G401.6 (cell line): ENCODE measurements at regions not wholly inside any gene's neighbourhood (a gene's known extent, or its start where the extent isn't known, plus 50 kb on each side); places are given as distances from the start of the nearest gene placed in this dataset.
A peak's percentile ranks its signal among the peaks of the same experiment; 100 is the strongest.

ENCODE experiments used
- FAIRE-seq: peaks from 2 replicates; lab custom pipeline; 2012; peaks lifted over from hg19 to GRCh38; lab: Jason Lieb, UNC

DNA sequence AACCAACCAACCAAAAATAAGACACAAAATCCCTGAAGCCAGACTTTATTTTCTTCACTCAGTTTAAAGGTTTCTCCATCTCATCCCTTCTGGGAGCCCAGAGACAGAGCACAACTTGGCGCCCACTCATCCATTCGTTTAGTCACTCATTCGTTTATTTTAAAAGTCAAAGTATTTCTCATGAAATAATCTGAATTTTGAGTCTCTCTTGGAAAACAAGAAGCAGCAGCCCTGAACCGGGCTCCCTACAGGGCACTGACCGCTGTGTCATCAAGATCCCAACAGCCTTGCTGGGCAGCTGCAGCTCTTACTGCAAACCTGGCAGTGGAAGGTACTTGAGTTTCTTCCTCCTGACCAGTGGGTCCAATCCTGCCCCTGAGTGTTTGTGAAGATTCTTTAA, 171.6 kb downstream of the THBS2 start:
- no peak for FAIRE-seq

DNA sequence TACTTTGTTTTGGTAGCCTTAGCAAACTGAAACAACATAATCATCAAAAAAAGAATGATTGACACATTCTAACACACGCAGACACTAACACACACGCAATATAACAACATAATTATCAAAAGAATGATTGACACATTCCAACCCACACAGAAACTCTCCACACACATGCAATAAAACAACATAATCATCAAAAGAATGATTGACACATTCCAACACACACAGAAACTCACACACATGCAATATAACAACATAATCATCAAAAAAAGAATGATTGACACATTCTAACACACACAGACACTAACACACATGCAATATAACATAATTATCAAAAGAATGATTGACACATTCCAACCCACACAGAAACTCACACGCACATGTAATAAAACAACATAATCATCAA, 172.4 kb downstream of the THBS2 start:
- FAIRE-seq: no peak

DNA sequence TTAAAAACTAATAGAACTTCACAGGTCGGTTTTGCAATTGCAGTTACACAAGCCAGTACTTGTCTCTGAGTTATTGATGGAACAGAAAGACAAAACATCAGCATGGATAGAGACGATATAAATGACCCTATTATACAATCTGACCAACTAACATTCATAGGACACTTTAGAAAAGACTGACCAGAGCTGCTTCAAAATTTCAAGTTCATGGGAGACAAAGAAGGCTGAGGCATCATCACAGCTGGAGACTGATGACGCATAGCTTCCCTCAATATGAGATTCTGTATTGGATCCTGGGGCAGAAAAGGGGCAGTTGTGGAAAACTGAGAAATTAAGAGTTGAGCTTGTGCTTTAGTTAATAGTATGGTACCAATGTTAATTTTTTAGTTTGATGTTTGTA, 174.0 kb downstream of the THBS2 start:
- no peak for FAIRE-seq

DNA sequence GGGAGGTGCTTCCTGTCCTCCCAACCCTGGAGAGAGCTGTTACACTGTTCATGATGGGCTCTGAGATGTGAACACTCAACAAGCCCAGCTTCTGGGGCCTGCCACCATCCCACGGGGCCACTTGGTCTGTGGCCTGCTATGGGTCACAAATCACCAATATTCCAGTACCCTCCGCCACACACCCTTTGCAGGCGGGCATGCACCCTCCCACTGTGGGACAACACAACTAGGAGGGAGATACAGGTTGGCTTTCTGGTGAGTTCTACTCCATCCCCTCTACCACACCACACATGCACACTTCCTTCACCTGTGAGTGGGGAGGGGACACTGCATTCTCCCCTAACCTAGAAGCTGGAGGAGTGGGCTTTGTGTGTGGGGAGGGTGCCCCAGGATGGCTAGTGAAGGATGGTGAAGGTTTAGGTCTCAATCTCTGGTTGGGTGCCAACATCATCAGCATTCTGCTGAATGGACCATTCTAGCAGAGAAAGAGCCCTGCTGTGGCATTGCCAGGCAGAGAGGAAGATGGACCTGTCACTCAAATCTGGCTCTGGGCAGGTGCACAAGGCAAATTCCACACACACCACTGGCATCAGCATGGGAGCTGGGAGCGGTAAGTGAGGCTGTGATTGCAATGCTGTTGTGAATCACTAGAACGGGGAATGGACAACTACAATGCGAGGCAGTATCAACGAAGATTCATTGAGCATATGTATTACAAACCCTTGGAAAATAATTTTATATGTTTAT, 175.1 kb downstream of the THBS2 start:
- no peak for FAIRE-seq

DNA sequence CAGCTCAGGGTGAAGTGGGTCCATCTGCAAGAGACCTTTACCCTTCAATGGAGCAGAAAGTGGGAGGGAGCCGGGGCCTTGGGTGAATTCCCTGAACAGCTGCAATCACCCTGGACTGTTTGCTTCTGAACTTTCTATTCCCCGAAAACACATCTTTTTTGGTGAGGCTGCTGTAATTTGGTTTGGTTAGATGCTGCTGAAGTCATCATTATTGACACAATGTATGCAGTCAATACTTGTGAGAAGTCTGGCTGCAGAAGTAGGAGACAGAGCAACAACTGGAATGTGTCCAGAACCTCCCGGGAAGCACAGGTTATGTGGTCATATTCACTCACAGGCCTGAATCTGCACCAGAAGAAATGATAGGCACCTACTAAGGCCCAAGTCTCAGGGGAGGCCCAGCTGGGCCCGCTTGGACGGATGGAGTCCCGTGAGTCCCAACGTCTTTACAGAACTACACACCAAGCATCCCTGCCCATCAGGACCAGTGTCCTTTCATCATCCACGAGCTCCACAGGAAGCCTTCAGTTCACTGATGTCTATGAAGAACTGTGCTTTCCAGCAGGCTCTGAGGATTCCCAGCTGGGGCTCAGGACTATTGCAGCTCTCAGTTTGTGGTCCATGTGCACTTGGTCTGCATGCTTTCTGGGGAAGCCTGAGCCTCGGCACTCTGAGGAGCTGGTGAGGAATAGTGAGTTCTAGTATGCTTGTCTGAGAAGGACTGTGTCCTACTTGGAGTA, 177.6 kb downstream of the THBS2 start:
- no peak for FAIRE-seq

DNA sequence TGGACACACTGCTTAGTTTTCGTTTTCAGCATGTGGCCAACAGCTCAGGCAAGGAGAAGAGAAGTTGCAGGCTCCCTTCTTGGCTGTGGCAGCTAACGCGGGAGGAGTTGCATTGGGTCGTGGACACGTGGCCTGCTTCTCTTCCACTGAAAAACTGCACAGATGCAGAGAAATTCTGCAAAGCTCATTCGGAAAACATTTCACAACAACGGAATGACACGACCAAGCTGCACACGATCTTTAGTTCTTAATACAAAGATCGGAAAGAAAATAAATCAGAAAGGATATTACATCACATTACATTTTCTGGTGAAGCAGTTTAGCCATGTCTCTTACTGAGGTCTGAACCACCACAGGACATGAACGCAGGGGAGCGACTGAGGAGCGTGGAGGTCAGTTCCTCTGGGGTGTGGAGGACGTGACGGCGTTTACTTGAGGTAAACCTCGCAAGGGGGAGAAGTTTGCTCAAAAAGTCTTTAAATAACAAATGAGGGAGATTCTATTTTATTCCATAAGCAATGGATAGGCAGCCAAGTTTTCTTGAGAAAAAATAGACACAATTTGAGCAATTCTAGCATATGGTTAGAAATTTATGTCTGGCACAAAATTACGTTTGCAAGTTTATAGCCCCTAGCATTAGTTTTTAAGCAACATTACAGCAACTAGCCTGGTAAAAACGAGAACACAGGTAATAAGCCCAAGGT, 178.3 kb downstream of the THBS2 start:
- no peak for FAIRE-seq

DNA sequence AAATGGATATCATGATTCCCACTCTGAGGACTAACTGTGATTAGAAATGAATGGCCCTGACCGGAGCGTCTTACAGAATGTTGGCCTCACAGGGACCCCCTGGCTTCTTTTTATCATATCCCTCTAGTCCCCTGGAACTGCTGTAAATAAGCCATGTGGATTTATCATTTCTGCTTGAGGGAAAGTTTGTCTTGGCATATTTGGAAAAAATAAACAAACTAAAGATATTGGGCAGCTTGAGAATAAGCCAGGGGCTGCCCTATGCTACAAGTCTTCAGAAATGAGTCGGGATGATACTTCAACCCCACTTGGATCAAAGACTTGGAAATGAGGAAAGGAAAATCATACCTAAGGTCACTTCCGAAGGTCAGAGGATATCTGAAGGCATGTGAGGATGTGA, 179.1 kb downstream of the THBS2 start:
- FAIRE-seq: peak; percentile 100

DNA sequence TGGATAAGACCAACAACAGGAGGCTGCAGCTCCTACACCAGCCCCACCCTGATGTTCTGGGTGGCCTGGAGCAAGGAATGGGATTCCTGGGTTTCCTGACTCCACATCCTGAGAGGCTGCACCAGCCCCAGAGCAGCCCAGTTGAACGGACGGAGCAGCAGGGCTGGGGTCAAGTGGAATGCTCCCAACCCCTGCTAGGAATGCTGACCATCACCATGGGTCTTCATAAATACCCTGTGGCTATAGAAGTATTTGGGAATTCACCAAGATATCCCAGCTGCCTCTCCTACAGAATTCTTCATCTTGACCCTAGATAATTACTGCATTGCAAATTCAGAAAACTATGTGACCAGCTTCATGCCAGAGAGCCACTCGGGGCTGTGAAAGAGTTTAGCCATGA, 180.3 kb downstream of the THBS2 start:
- no peak for FAIRE-seq

DNA sequence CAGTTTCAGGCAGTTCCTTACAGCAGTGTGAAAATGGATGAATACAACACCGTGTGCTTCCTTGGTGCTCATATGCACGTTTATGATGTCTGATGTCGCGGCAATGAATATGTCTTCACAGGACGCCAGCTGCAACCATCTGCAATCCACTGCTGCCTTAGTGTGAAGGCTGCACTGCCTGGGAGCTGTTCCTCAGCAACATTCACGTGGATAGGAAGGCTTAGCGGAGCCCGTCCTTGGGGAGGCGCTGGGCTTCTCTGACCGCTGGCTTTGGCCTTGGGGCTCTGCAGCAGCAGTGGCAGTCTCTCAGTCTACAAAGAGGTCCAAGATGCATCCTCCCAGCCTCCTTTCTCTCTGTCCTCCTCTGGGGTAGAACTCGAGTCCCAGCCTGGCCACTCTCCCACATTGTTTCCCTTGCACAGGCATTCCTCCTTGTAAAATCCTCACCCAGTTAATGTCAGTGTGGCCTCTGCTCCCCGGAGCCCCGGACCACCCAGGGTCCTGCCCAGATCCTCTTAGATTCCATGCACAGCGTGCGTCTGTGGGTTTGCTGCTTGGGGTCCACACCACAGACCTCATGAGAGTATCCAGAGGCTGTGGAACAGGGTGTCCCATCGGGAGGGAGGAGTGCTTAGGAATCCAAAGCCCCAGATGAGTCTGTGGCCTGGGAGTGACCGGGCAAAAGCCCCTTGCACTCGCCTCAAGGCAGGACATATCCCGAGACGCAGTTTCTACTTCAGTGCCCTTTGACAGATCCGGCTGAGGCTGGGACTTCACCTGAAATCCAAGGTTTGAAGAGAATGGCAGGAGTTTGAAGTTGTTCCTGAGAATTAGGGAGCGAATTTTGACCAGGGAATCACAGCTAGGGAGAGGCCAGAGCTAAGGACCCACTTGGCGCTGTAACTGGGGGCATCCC, 181.3 kb downstream of the THBS2 start:
- peak; percentile 95 for FAIRE-seq

DNA sequence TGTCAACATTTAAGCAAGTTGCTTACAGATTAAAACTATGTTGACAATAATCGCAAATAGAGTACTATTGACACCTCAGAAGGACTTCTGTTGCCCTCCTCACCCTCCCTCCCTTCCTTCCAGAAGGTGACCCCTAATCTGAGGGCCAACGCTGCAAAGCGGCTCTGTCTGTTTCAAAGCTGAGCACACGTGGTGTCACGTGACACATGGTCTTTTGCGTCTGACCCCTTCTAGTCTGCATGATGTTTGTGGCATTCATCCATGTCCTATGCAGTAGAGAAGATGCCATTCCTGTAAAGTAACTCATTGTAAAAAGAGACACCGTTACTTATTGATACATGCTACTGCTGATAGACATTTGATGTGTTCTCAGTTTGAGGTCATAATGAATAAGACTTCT, 182.3 kb downstream of the THBS2 start:
- FAIRE-seq: peak; percentile 88

DNA sequence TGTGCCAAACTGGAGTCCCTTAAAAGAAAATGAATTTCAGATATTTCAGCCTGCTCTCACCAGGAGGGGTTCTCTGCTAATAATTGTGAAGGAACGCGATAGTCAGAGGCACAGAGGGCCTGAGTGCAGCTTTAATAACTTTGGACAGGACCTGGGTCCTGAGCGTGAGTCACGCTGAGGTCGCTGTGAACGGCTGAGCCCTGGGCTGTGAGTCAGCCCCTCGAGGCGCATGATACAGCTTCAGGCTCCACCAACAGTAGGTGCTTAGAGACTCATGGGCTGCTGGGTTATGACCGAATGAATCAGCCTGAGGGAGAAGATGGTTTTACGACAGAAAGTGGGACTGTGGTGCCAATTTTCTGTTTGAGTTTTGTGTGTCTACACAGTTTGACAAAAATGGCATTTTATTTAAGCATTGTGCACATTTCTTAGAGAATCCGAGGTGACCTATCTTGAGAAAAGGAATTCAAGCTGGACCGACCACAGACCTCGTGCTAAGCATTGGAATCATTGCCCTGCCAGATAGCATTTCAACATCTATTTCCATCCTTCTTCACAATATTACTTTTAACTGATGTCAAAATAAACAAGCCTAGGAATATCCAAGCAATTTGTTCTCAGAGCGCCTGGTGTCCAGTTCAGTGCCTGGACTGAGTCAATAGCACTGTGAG, 183.0 kb downstream of the THBS2 start:
- peak; percentile 100 for FAIRE-seq

DNA sequence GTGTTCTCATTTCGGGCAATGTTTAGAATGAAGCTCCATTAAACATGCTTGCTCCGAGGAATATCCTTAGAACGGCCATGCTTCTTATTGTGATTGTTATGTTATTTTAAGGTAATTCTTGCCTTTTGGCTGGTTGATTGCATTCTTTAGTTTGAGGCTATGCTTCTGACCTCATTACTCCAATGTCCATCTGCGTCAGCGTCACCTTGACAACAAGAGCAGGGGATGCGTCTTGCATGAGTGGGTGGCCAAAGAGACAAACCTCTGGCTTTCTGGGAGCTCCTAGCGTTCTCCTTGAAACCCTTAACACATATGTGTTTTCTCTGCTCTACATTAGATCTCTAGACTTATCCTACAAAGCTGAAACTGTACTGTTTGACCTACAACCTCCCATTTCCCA, 184.3 kb downstream of the THBS2 start:
- FAIRE-seq: no peak

DNA sequence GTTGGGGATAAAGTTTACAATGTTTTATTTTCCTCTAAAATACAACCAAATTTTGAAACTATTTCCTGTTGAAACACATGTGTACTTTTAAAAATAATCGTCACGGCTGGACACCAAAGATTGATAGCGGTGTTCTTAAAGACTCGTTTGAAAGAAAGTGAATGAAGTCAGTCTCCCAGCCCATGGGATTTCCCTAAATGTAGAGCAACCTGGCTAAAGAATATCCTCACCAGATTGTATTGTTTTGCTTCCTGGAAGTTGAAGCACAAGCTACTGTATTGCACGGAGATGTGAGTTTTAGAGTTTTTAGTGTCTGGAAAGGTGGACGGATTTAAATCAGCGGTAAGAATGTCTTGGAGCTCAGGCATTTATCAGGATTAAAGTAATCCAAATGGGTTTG, 189.5 kb downstream of the THBS2 start:
- peak; percentile 34 for FAIRE-seq

DNA sequence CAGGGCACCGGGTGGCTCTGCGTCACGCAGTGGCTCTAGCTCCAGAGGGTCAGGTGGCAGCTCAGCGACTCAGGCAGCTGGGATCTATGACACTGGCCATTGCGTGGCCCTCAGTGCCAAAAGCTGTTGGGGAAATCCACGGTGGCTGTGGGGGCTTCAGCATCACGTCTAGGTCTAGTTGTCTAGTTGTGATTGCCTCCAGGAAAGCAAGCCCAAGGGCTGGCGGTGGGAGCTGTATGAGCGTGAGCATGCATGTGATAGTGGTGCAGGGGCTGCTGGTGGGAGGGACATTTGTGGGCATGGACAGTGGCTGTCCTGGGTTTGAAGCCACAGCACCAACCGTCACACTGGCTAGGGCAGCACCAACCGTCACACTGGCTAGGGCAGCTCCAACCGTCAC, 191.4 kb downstream of the THBS2 start:
- FAIRE-seq: no peak

DNA sequence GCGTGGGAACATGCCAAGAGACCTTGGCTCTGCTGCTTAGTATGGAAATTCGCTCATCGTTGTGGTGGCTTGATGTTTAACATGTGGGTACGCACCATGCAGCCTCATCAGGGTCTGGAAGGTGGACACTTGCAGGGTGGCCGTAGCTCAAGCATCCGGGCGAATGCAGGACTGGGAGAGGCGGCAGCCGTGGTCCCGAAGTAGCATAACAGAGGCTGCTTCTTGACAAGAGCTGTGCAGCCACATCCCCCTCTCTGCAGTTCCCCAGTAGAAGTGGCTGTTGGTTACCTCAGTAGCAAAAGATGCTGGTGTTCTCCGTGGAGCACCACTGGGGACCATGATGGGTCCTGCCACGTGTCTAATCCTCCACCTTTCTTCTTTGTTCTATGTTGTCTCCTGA, 195.0 kb downstream of the THBS2 start:
- no peak for FAIRE-seq

DNA sequence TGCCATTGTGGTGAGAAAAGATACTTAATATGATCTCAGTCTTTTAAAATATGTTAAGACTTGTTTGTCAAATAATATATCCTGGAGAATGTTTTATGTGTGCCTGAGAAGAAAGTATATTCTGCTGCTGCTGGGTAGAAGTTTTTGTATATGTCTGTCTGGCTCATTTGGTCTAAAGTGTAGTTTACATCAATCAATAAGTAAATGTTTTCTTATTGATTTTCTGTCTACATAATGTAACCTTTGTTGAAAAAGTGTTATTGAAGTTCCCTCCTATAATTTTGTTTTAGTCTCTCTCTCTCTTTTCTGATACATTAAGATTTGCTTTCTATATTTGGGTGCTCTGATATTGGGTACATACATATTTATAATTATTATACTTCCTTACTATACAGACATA, 201.2 kb downstream of the THBS2 start:
- FAIRE-seq: no peak

DNA sequence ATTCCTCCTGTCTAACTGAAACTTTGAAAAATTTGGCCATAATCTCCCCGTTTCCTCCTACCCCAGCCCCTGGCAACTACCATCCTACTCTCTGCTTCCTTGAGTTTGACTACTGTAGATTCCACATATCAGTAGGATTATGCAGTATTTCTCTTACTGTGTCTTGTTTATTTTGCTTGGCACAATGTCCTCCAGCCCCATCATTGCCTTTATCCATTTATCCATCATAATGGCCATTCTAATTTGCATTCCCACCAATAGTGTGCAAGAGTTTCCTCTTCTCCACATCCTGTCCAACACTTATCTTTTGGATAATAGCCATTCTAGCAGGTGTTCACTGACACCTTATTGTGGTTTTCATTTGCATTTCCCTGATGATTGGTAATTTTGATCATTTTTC, 202.3 kb downstream of the THBS2 start:
- no peak for FAIRE-seq

DNA sequence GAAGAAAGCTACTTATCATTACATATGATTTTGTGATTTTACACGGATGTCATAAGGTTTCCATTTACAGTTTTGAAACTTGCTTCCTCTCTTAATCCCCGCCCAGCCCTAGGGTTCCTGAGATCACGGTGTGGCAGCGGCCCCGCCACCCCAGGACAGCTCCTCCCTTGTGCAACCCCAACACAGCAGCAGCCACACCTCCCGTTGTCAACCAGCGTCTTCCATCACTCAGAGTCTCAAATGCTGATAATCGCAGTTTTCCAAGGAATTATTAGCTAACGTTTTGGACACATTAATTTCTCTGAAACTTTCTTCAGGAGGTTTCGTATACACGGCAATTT, 204.8 kb downstream of the THBS2 start:
- FAIRE-seq: no peak

DNA sequence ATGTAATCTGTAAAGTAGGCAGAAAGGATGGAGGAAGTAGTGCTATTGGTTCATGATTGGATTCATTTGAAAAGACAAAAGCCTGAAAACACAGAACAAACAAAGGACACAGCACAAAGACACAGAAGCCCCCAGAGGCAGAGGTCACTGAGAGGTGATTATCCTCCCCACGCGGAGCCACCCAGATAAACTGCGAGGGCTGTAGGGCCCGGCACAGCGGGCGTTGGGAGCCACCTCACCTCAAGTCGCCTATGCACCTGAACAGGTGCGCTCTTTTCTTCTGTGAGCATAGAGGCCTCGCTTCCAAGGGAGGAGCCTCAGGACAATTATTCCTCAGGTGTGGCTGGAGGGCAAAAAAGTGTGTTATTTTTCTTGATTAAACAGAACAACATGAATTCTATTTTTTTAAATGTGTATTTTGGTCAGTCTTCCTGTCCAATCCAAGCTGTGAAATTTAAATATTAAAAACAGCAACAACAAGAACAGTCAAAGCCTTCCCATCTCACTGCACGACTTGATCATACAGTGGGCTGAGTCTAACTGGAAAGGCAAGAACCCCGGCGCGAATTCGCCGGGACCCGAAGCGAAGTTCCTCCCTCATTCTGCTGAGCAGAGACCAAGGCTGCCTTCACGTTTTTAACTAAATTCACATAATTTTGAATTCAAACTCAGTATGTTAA, 205.3 kb downstream of the THBS2 start:
- no peak for FAIRE-seq

DNA sequence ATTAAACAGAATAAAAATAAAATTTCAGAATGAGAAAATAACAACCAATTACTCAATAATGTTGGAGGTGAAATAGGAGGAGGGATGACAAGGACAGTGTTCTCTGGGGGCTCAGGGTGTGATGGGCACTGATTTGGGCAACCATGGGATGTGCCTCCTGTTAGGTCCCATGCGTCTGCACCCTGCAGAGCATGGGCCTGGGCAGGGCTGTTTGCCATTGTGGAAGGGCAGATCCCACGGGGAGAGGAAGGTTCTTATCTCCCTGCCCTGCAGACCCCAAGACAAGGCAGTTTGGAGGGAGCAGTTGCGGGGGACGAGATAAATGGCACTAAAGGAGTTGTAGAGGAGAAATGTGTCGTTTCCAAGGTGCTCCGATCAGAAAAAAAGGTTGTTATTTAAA, 206.3 kb downstream of the THBS2 start:
- no peak for FAIRE-seq

DNA sequence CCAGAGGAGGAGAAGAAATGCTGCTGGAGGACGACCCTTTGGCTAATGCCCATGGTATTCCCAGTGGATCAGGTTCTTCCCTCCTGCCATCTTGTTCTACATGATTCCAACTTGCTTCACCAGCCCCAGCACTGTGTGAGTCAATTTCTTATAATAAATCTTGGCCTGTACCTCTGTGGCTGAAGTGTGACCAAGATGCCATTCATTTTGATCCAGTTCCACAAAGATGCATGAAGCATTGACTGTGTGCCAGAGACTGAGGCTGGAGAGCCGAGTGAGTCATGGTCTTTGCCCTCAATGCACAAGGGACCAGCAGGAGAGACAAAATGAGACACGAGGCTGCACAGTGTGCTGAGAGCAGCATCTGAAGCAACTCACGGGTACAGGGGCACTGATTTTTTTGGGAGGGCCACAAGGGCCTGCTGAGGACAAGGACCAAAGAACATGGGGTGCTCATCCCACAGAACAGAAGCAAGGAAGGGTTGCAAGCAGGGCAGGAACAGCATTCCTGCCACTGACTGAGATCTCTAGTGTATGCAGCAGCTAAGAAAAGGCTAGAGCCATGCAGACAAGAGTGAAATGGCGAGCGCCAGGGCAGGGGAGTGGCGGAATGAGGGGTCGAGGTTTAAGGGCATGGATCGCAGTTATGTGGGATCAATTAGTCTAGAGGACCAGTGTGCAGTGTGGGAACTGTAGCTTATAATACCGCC, 207.0 kb downstream of the THBS2 start:
- FAIRE-seq: no peak
